ENCODE measurements at regions not wholly inside any gene's neighbourhood (a gene's known extent, or its start where the extent isn't known, plus 50 kb on each side); places are given as distances from the start of the nearest gene placed in this dataset.
"Not testable (repeated sequence)": the region's sequence is repeated elsewhere in the genome, so short reads cannot be mapped to it uniquely, and the experiment has no call there.

DNA sequence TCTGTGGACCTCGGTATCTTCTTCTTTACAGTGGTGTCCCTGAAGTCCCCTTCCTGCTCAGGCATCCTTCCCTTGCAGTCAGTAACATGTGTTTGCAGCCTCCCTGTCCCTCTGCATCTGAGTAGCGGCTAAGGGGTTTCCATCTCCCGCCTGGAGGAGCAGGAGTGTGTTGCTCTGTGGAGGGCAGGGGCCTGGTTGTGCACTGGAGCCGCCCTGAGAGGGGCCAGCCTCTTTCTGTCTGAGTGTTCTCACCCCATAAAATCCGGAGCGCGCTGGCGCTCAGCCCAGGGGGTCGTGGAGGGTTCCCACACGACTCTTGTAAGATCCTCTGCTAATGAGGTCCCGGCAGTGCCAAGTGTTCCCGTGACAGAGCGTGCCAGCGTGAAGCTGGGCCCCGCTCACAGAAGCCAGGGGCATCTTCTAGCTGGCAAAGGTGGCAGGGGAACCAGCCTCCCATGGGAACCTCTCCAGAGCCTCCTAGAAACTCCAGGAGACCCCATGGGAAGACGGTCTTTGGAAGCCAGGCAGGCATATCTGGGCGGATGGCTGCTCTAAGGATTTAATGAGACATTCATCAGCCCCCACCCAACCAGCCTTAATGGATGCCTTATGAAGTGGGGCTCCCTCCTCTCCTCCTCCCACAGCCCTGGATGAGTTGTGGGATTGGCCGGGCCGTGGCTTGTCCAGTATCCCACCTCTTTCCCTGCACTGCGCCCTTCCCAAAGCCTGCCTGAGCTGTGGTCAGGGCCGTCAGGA, 91.4 kb upstream of the GSE1 start:
- intact Hi-C loops (cut with micrococcal nuclease): no loop called here

GRCh38 chr16:85522308-85522841, 90.7 kb upstream of the GSE1 start:
- intact Hi-C loops (cut with micrococcal nuclease): no loop called here

GRCh38 chr16:85522842-85523601, 90.1 kb upstream of the GSE1 start:
- intact Hi-C loops (cut with micrococcal nuclease): no loop called here

- intact Hi-C loops (cut with micrococcal nuclease): no loop called here
Measured at GRCh38 chr16:85523602-85524364, 89.3 kb upstream of the GSE1 start.

- intact Hi-C loops (cut with micrococcal nuclease): no loop called here
Measured at GRCh38 chr16:85524365-85524629, 88.8 kb upstream of the GSE1 start.

- intact Hi-C loops (cut with micrococcal nuclease): no loop called here
Measured at GRCh38 chr16:85524630-85525419, 88.3 kb upstream of the GSE1 start.

DNA sequence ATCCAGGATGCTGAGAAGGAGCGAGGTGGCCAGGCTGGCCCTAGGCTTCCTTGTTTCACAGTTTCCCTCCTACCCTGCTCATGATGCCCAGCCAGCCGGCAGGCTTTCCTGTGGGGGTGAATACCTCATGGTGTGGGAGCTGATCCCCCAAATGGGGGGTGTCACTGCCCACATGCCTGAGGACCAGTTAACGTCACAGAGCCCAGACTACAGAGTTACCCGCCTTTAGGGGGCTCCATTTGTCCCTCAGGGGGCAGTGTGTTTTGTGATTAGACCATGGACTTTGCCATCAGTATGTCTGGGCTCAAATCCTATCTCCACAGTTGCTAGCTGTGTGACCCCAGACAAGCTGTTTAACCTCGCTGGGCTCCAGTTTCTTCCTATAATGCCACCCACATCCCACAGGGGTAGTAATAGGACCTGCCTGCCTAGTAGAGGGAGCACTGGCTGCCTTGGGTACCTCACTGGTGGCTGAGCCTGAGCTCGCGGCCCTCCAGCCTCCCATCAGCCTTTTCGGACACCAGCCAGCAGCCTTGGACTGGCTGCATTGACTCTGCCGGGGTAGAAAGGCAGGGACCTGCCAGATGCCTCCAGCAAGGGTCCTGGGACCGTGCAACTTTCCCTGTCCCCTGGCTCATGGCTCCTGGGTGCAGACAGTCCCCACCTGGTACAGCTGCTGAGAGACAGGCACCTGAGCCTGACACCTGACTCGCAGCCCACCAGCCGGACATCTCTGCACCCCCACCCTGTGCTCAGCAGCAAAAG, 87.5 kb upstream of the GSE1 start:
- intact Hi-C loops (cut with micrococcal nuclease): no loop called here

GRCh38 chr16:85526185-85526974, 86.7 kb upstream of the GSE1 start:
- intact Hi-C loops (cut with micrococcal nuclease): no loop called here

GRCh38 chr16:85527042-85527766, 85.9 kb upstream of the GSE1 start:
- intact Hi-C loops (cut with micrococcal nuclease): no loop called here

- intact Hi-C loops (cut with micrococcal nuclease): no loop called here
Measured at GRCh38 chr16:85527767-85528297, 85.3 kb upstream of the GSE1 start.

DNA sequence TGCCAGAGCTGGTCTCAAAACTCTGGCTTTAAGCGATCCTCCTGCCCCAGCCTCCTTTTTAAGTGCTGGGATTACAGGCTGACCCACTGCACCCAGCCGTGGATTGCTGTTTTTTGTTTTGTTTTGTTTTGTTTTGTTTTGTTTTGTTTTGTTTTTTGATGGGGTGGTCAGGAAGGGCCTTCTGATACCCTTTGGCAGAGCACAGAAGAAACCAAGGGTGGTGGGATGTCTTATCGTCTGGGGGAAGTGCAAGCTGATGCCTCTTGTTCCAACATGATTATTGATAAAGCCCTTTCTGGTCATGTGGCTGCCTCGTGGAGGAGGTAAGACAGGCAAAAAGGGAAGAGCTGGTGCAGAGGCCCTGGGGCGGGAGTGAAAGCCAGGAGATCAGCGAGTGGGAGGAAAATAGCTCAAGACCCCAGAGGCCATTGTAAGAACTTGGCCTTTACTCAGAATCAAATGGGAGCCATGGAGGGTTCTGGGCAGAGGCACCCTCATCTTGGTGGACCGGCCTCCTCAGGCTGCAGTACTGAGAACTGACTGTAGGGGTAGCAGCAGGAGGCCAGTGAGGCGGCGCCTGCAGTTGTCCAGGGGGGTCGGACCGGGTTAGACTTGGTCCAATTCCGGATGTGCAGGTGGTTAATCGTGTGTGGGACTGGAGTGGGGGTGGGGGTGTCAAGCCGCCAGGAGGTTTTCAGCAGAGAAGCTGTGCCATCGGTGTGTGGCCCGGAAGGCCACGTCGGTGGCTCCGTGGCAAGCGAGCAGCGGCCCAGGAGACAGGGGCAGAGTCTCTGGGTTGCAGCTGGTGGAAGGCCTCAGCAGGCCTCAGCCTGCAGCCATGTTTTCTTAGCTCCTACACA, 84.4 kb upstream of the GSE1 start:
- intact Hi-C loops (cut with micrococcal nuclease): no loop called here

DNA sequence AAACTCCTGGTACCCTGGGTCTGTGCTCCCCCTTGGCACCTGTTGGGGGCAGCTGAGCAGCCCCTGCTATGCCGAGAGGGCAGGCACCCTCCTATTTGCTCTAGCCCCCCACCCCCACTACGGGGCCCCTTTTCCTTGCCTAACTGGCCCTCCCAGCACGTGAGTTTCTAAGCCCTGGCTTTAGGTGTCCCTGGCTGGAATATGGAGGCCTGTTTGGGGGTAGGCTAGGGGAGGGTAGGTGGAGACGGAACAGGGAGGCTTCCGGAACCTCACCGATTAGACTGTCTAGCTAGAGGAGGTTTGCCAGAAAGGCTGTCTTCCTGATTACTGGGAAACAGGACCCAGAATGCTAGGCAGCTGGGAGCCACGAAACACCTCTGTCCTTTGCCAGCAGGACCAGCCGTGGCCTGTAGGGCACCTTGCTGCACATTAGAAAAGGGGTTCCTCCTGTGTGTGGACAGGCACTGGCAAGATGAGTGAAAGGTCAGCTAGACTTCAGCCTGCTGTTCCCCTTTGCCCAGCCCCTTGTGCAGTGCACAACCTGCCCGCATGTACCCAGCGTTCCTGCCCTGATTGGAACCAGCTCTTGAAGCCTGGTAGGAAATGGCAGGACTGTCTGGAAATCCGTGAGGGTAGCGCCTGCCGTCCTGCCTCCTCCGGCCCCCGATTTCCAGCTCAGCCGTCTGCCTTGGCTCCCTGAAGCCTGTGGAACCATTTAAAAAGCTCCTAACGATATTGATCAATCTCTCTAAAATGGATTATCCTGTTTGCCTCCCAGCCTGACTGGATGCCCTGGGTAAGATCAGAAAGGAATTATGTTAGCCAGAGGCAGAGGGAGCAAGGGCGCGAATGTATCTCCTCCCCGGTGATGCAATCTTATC, 83.4 kb upstream of the GSE1 start:
- intact Hi-C loops (cut with micrococcal nuclease): no loop called here

DNA sequence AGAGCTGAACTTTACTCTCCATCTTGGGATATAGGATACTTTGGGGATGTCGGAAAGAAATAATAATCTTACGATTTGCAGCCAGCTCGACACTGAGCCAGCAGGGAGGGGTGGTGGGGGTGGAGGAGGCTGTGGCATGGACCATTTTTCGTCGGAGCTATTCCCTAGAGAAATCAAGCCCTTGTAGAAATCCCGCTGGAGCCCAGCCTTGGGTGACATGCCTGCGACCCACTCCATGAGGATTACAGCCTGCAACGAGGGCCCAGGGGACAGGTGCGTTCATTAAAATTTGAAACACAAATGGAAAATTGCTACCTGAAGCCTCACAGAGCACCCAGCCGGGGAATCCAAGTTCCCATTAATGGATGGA, 82.8 kb upstream of the GSE1 start:
- intact Hi-C loops (cut with micrococcal nuclease): no loop called here

DNA sequence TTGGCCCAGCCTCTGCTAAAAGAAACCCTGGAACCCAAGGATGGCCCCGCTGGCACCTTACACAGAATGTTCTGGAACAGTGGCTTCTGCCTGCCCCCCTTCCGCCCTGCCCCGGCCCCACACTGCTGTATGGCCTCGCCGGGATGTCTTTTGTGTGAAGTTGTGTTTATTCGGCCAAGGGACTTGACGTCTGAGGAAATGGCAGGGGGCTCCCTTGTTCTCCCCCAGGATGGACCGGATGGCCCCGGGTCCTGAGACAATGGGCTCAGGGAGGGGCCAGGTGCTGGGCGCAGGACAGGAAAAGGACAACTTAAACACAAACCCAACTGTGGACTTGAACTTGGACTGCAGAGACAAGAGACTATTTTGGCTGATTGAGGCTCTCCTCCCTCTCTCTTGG, 81.6 kb upstream of the GSE1 start:
- intact Hi-C loops (cut with micrococcal nuclease): no loop called here

- intact Hi-C loops (cut with micrococcal nuclease): no loop called here
Measured at GRCh38 chr16:85532147-85532546, 81.0 kb upstream of the GSE1 start.

- intact Hi-C loops (cut with micrococcal nuclease): not testable (repeated sequence)
Measured at GRCh38 chr16:85533593-85533992, 79.5 kb upstream of the GSE1 start.
